Right ventricle myocardium superior (tissue), 1 donor: ENCODE measurements at regions not wholly inside any gene's neighbourhood (a gene's known extent, or its start where the extent isn't known, plus 50 kb on each side); places are given as distances from the start of the nearest gene placed in this dataset.

ENCODE experiments used
- ATAC-seq: fragments of 200-7000 bp; cut with Tn5 transposase; one replicate; pipeline ENCODE4 v1.9.1; 2020; ENCODE audit warnings: mild to moderate bottlenecking; ENCODE audit not compliant: poor library complexity
- DNase-seq: peaks from one replicate; pipeline ENCODE4 v3.0.0-alpha.2; 2020
- intact Hi-C: fragments of 100-400 bp; cut with DNase I; formaldehyde crosslinking; loops from one replicate; pipeline ENCODE4 v1.11.2; 2022
- donor health status: DM: no; HTN: yes; CAD: no; lungs with severe emphysema.

DNA sequence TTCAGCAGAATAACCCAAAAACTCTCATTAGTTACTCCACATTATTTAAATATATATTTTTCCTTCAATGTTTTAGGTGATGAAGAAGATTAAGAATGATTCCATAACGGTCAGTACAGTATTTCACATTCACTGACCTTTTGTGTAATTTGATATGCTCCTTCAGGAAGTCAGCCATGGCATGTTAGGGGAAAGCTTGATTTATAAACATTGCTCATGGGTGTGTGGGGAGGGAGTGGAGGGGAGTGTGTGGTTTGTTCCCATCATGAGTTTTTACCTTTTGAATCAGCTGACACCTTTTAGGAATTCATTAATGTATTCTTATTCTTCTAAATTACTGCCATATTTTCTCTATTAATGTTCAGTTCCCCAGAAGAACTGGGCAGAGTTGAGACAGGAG lies 240.2 kb downstream of the ATG4C start:
- no peak for DNase-seq
- no peak for ATAC-seq
- intact Hi-C loops: no loop called here

DNA sequence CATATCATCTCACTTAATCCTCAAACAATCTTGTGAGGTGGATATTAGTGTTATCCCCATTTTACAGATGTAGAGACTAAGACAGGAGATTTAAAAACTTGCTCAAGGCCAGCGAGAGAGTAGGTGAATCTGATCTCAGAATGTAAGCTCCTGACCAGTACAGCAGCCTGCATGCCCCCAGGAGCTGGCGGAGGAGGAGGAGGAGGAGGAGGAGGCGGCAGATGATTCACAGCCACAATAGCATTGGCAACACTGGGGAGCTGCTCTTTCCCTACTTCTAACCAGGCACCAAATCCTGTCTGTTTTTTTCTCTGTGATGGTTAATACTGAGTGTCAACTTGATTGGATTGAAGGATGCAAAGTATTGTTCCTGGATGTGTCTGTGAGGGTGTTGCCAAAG lies 243.2 kb downstream of the ATG4C start:
- ATAC-seq (no peak), DNase-seq (no peak)
- intact Hi-C loops: no loop called here

DNA sequence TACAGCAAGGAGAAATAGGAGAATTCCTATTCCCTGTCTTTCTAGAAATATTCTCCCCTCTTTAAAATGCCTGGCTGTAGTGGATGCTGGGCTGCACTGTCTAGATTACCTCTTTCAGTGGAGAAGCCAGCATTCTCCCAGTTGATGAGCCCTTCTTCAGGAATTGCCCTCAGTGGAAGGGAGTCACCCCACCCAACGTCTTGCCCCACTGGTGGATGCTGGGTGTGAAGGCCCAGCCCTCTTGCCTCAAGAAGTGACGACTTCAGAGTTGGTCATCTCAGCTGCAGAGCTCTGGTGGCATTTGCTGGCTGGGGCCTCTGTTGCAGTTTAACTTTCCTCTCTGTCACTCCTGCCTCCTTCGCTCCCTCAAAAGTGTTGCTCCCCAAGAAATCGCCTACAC lies 248.2 kb downstream of the ATG4C start:
- ATAC-seq (no peak), DNase-seq (no peak)
- intact Hi-C loops: no loop called here

DNA sequence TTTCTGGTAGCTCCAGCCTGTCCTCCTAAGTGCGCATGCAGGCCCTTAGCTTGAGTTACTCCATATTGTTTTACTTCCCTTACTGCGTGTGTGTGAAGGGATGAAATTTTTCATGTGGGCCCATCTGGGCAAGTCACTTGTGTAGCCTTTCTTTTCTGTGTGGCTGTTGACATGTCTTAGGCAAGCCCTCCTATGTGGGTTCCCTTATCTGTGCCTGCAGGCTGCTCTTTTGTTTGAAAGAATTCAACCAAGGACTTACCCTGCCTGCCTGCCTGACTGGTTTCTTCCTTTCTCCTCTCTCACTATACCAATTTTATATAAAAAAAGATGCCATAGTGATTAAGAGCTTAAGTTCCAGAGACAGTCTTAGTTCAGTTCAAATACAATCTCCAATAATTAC lies 249.3 kb downstream of the ATG4C start:
- DNase-seq: no peak
- intact Hi-C loops: no loop called here
- no peak for ATAC-seq

DNA sequence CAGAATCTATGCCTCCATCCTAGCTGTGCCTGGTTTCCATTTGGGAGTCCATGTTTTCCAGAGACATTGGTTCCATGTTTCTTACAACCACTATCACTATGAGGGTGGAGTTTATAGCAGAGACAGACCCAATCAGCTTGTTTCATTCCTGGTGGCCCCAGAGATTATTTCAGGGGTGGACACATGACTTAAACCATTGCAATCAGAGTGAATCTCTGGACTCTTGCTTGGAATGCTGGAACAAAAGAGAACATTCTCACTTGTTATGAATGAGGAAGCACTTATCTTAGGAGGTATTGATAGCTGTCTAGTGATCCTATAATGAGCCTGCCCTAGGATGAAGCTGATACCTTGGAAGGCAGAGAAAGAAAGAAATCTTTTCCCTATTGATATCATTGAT lies 250.3 kb downstream of the ATG4C start:
- ATAC-seq: no peak
- DNase-seq: no peak
- intact Hi-C loops: no loop called here

DNA sequence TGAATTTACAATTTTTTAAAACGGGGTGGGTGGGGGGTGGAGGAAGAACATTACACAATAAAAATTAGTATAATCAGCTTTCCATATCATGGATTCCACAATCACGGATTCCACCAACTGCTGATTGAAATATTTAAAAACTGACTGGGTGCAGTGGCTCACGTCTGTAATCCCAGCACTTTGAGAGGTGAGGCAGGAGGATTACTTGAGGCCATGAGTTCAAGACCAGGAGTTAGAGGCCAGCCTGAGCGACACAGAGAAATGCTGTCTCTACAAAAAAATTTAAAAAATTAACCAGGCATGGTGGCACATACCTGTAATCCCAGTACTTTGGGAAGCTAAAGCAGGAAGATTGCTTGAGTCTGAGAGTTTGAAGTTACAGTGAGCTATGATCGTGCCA lies 254.7 kb downstream of the ATG4C start:
- intact Hi-C loops: no loop called here
- no peak for ATAC-seq

DNA sequence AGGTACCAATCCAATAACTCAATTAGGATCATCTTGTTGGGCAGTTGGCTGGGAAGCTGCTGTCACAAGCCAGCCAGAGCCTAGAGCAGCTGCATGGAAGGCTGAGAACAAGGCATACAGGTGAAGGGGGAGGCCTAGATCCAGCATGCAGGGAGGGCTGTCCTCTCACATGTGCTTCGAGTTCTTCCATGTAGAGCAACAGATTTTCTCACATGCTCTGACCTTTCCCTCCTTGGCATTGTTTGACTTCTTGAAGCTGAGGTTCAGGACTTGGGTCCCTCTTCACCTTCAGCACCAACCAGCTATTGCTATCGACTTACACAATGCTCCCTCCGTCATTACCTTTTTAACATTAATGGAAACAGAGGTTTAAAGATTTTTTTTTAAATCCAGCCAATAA lies 257.7 kb downstream of the ATG4C start:
- DNase-seq: no peak
- intact Hi-C loops: no loop called here
- no peak for ATAC-seq

More for the DNA sequence above, 254.7 kb downstream of the ATG4C start:
- no peak for DNase-seq

DNA sequence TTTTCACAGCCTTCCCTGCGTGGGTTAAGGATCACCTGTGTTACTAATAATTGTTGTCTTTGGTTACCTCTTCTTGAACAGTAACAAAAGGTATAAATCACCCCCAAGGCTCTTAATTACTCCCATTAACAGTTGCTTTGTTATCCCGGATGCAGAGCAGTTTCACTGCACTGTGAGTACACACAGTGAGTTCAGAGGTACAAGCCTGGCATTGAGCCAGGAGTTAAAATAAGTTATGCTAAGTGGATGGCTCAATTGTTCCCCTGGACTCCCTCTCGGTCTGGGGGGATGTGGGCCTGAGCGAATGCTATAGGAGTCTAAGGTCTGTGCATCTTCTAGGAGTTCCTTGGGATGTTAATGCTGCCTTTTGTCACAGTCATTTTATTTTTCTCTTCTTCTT lies 258.3 kb downstream of the ATG4C start:
- ATAC-seq: peak; percentile 77
- intact Hi-C loops: no loop called here

DNA sequence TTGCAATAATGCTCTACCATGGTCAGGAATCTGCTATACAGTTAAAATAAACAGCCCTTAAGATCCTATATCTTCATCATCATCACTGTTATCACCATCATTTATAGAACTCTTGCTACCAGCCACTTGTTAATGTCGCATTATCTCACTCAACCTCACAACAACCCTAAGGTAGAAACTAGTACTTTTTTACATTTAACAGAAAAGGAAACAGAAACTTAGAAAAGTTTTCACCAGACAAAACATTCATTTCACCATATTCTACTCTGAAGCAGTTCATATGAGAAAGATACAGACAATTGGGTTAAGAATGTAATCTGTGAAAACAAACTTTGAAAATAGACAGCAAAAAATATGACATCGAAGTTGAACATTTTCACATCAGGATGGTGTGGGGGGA lies 262.6 kb downstream of the ATG4C start:
- intact Hi-C loops: no loop called here
- ATAC-seq: no peak
- no peak for DNase-seq

More for the DNA sequence above, 258.3 kb downstream of the ATG4C start:
- no peak for DNase-seq

DNA sequence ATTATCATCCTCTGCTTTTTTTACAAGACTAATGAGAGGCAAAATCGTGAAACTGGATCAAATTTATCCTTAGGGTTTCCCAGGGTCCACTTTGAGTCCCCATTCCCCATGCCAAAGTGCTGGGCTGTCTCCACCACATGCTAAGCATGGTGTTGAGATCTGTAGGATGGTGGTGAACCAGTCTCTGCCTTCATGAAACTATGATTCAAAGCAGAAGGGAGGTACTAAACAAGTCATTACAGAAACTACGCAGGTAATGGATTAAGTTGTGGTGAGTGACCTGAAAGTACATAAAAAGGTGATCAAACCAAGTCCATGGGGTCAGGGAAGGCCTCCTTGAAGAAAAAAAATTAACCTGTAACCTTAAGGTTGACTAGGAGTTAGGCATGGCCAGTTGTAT lies 265.2 kb downstream of the ATG4C start:
- no peak for DNase-seq
- no peak for ATAC-seq
- intact Hi-C loops: no loop called here

DNA sequence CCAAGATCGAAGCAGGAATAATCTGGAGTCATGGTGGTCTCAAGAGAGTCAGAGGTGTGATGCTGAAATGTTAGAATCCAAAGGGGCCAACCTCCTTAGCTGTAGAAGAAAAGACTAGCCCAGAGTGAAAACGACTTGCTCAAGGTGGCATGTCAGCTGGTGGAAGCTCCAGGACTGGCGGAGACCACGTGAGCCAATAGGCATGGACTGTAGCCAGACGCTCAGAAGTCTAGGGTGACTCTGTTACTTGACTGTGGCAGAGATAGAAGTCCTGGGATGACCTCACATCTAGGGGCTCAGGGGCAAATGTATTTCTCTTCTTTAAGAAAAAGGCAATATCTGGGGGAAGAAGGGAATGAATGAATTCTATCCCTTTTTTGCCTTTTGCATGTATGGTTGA lies 267.4 kb downstream of the ATG4C start:
- DNase-seq (no peak), ATAC-seq (no peak)
- intact Hi-C loops: no loop called here

DNA sequence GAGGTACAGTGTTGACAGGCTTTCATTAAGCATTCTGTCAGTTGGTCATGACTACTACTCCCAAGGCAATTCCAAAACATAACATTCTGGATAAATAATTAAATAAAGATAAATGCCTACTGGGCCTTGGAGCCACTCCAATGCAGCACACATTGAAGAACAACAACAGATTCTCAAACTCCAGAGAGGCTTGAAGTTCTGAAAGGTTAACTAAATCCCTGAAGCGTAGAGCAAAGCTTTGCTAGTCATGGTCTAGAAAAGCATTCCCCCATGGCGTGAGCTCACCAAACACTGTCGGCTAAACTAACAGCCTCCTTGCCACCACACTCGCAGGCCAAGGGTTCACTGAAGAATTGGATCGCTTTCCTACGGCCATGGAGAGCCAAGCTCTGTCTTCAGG lies 268.0 kb downstream of the ATG4C start:
- intact Hi-C loops: no loop called here
- DNase-seq (no peak), ATAC-seq (no peak)

DNA sequence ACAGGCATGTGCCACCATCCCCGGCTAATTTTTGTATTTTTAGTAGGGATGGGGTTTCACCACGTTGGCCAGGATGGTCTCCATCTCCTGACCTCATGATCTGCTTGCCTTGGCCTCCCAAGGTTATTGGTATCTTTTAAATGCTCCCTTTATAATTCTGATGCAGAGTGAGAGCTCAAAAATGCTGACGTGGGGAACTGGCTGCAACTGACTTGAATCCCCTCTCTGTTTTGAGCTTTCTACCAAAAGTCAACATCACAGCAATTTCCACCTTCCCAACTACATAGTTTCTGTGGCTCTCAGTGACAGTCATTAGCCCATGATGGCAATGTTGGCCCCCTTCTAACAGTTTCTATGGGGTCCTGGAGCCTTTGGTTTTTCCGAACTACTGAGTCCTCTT lies 268.2 kb upstream of the FOXD3 start:
- ATAC-seq (no peak), DNase-seq (no peak)
- intact Hi-C loops: no loop called here

DNA sequence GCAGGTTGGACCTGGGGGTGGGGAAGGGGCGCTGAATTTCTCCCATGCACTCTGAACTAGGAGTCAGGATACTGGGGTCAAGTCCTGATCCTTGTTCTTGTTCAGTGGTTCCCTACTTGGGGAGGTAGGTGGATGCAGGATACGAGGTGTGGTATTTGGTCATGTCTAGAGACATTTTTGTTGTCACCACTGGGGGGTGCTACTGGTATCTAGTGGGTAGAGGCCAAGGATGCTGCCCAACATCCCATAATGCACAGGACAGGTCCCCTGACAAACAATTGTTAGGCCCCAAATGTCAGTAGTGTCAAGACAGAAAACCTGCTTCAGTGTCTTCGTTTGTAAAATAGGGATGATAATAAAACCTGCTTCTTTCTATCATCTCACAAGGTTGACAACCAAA lies 259.0 kb upstream of the FOXD3 start:
- ATAC-seq (no peak), DNase-seq (no peak)
- intact Hi-C loops: no loop called here

DNA sequence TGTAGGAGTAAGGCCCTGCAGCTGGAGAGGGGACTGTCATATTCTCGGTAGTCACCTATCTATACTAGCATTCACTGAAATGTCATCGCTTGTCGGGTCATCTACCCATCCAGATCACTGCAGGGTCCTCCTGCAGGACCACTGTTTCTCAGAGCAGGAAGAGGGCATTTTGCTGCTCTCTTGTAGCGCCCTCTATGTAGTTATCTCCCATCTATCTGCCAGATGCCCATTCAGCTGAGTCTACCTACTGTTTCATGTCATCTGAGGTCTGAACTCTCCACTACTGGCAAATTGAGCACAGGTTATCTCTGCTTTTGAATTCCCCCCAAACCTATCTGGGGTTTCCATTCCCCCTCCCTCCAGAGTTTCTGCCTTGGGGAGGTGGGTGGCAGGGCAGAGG lies 258.2 kb upstream of the FOXD3 start:
- ATAC-seq (no peak), DNase-seq (no peak)
- intact Hi-C loops: no loop called here

DNA sequence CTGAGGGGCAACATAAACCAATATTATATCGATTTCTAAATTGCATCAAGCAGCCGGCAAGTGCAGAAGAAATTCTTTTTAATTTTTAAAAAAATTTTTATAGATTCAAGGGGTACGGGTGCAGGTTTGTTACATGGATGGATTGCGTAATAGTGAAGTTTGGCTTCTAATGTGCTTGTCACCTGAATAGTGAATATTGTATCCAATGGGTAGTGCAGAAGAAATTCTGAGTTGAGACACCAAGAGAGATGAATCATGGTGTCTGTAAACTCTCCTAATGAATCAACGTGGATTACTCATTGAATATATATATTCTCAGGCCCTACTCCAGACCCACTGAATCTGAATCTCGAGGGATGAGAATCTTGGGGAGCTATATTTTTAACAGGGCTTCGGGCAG lies 253.7 kb upstream of the FOXD3 start:
- no peak for DNase-seq
- intact Hi-C loops: no loop called here
- ATAC-seq: no peak

DNA sequence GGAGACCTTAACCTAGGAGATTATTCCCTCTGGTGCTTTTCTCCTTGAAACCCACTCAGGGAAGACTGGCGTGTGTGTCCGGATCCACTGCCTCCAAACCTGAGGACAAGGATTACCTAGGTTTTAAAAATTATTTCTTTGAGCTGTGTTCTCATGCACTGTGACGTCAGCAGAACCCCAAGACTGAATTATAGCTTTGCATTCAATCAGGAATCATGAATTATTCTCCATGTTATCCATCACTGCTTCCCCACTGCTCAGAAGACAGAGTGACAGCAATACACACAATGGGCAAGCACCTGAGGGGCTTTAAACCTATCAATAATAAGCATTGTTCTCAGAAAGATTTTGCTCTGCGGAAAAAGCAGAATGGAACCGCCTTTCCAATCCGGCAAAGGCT lies 253.2 kb upstream of the FOXD3 start:
- intact Hi-C loops: no loop called here
- DNase-seq: no peak

DNA sequence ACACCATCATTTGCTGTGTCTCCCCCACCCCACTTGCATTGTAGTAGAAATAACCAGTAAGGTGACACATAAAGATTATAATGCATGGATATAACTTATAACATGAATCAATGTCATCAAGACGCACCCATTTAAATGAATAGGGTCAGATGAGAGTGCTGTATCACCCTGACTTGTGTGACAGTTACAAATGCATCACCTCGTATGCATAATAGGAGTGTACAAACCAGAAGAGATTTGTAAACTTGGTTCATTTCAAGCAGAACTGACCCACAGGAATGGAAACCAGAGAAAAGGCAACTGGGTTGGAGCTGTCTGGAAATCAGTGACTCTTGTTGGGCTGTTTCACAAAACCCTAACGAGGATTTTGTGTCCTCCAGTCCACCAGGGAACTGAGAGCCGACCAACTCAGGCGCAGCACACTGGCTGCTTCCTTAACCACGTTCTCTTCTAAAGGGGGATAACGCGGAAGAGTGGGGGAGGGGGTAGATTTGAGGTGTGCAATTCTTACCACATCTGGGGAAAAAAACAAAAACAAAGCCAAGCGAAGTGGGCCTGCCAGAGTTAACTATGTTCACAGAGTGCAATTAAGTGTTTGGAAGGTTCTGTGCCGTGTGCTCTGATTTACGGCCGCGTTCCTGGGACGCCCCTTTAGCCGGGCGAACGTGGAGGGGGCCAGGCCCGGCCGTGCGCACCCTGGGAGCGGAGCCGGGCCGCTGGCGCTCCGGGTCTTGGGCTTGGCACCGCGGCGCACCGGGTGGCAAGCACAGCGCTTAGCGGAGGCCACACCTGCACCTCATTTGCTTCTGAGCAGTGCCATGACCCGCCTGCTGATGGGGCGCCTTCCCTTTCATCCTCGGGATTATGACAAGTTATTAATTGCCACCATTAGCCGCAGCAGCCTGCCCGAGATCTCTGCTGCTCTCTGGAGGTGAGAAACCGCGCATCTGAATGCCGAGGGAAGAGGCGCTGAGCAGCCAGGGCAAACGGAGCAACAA lies 248.8 kb upstream of the FOXD3 start:
- no peak for DNase-seq
- intact Hi-C loops: no loop called here
- ATAC-seq: peak; percentile 41

More for the DNA sequence above, 253.2 kb upstream of the FOXD3 start:
- ATAC-seq: no peak

DNA sequence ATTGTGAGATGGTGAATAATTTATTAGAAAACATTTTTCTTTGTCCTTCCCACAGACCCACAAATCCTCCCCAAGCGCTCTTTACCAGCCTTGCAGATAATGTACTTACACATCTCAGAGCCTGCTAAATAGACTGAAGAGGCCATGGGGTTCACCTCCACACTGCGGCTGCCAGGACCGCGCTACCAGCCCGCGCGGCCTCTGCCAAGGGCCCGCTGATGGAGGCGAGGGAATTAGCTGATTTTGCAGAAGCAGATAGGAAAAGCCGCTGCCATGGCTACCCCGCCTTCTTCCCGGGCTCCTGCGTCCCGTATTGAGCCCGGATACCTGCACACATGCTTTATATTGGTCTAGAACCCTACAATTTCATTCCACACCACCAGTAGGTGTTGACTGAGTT lies 248.0 kb upstream of the FOXD3 start:
- DNase-seq (no peak), ATAC-seq (no peak)
- intact Hi-C loops: no loop called here

DNA sequence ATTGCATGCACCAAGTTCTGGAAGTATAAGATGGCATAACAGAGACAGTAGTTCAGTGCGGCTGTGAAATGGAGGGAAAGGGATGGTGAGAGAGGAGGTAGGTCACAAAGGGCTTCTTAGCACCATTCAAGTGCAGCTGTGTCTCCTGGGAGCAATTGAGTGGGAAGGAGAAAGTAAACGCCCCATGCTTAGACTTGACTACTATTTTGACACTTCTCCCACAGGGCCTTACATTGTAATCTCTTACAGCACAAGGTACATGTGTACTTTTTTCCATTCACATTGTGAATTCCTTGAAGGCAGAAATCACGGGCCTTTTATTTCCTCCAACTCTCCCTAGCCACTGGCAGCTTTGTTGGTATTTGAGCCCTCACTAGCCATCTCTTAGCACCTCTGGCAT lies 239.6 kb upstream of the FOXD3 start:
- ATAC-seq: no peak
- intact Hi-C loops: loop anchor here (10.0 kb wide), 1 partner anchor 932 kb away; no protein-coding TSS in a partner anchor
- DNase-seq: no peak

DNA sequence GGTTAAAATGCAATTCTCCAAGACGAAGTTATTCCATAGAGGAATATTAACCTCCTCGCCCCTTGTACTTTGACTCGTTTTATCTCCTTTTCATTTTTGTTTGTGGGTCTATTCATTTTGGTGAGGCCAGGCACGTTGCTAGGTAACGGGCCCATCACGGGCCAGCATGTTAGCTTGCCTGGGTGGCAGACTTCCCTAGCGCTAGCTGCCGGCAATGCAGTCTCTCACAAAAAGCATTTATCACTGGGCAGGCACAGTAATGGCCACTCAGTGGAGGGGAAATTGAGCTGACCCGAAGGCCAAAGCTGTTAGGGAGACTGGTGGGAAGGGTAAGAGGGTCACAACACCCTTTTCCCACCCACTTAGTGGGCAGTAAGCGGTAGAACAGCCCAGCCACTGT lies 234.4 kb upstream of the FOXD3 start:
- DNase-seq (no peak), ATAC-seq (no peak)
- intact Hi-C loops: loop anchor here (10.0 kb wide), 1 partner anchor 927 kb away; no protein-coding TSS in a partner anchor
